K562 (cell line): ENCODE measurements at regions not wholly inside any gene's neighbourhood (a gene's known extent, or its start where the extent isn't known, plus 50 kb on each side); places are given as distances from the start of the nearest gene placed in this dataset.
A peak's percentile ranks its signal among the peaks of the same experiment; 100 is the strongest.

Experiments used
- CCNT2 ChIP-seq: IDR thresholded peaks from 2 replicates; pipeline ENCODE4 v1.6.1; 2011; ENCODE audit warnings: borderline replicate concordance, low read depth, mild to moderate bottlenecking, moderate library complexity, mixed read lengths, low read length; ENCODE audit not compliant: insufficient read length; ENCODE audit errors: extremely low read depth
- EHMT2 ChIP-seq: fragments of 450-650 bp; IDR thresholded peaks from 2 replicates; pipeline ENCODE4 v1.6.1; 2018; ENCODE audit warnings: antibody characterized with exemption
- ETV5 ChIP-seq: sonication (generic); formaldehyde crosslinking; IDR thresholded peaks from 2 replicates; pipeline ENCODE4 v1.4.0; 2020; ENCODE audit warnings: low read depth, mild to moderate bottlenecking, missing genetic modification reagents
- FIP1L1 ChIP-seq: fragments of 200-400 bp; formaldehyde crosslinking; IDR thresholded peaks from 2 replicates; pipeline ENCODE4 v1.6.1; 2018; ENCODE audit warnings: mild to moderate bottlenecking, low read depth, low read length; ENCODE audit not compliant: poor library complexity, severe bottlenecking
- GATAD2A ChIP-seq: fragments of 450-650 bp; IDR thresholded peaks from 2 replicates; pipeline ENCODE4 v1.6.1; 2017
- HCFC1 ChIP-seq: IDR thresholded peaks from 2 replicates; pipeline ENCODE4 v1.6.1; 2012; ENCODE audit warnings: low read depth, low read length, improper control_type of control experiment
- ILF3 ChIP-seq: fragments of 450-650 bp; IDR thresholded peaks from 2 replicates; pipeline ENCODE4 v1.6.1; 2018; ENCODE audit warnings: antibody characterized with exemption, mild to moderate bottlenecking, moderate library complexity, borderline replicate concordance
- VEZF1 ChIP-seq: fragments of 200-800 bp; sonication (Bioruptor generic); IDR thresholded peaks from 2 replicates; pipeline ENCODE4 v1.6.1; 2017; ENCODE audit warnings: missing genetic modification characterization, missing compliant biosample characterization
- ZBTB7A ChIP-seq: IDR thresholded peaks from 2 replicates; pipeline ENCODE4 v1.6.1; 2011; ENCODE audit warnings: low read depth, mild to moderate bottlenecking, low read length, moderate library complexity, borderline replicate concordance; ENCODE audit not compliant: control insufficient read depth
- ZEB2 ChIP-seq: fragments of 450-650 bp; IDR thresholded peaks from 2 replicates; pipeline ENCODE4 v1.6.1; 2016
- ZKSCAN8 ChIP-seq: fragments of 200-800 bp; sonication (Bioruptor generic); IDR thresholded peaks from 2 replicates; pipeline ENCODE4 v1.6.1; 2016; ENCODE audit warnings: missing genetic modification characterization, missing compliant biosample characterization
- ZNF224 ChIP-seq: sonication (generic); formaldehyde crosslinking; IDR thresholded peaks from 2 replicates; pipeline ENCODE4 v1.8.0; 2022; ENCODE audit warnings: mild to moderate bottlenecking, missing genetic modification reagents
- ZNF583 ChIP-seq: fragments of 250-450 bp; sonication (Bioruptor Pico); IDR thresholded peaks from 2 replicates; pipeline ENCODE4 v1.4.0; 2020
- ZNF586 ChIP-seq: fragments of 450-650 bp; formaldehyde crosslinking; conservative IDR thresholded peaks from 2 replicates; pipeline ENCODE4 v1.4.0; 2020; ENCODE audit warnings: mild to moderate bottlenecking, moderate library complexity
- ZNF75A ChIP-seq: fragments of 450-650 bp; formaldehyde crosslinking; IDR thresholded peaks from 2 replicates; pipeline ENCODE4 v1.4.0; 2020; ENCODE audit warnings: mild to moderate bottlenecking
- TF ChIP-seq, protein P1 (sequence below), 2 experiments: fragments of 450-650 bp; IDR thresholded peaks; 2 replicates each; pipeline ENCODE4 v1.6.1; 2018; ENCODE audit warnings: mild to moderate bottlenecking in 2 of 2, low read depth in 1 of 2; ENCODE audit not compliant: partially characterized antibody in 2 of 2
- TF ChIP-seq, protein P2 (sequence below): fragments of 450-650 bp; IDR thresholded peaks from 2 replicates; pipeline ENCODE4 v1.6.1; 2018; ENCODE audit warnings: mild to moderate bottlenecking, low read depth; ENCODE audit not compliant: partially characterized antibody
- TF ChIP-seq, protein P3 (sequence below): sonication (generic); formaldehyde crosslinking; IDR thresholded peaks from 2 replicates; pipeline ENCODE4 v1.5.0; 2020; ENCODE audit warnings: missing genetic modification reagents
- TF ChIP-seq, protein P4 (sequence below): fragments of 250-450 bp; sonication (Bioruptor Pico); IDR thresholded peaks from 2 replicates; pipeline ENCODE4 v1.8.0; 2021; ENCODE audit warnings: mild to moderate bottlenecking, moderate library complexity

DNA sequence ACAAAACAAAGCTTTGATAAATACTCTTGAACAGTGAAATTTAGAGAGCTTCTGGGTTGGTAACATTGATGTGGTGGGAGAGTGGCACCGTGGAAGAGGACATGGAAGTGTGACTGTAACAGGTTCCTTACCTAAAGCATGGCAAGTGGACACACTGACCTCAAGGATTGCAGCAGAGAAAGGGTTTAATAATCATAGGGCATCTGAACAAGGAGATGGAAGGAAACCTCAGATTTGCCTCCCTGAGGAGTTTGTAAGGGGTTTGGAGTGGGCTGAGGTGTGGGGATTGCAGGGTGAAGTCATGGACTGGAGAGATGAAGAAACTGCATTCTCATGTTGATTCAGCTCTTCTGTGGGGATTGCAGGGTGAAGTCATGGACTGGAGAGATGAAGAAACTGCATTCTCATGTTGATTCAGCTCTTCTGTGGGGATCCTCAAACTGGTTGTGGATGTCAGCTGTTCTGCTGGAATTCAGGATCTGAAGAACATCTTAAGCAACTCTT lies 83.8 kb upstream of the TLK1 start (continued):
- TF ChIP-seq, protein P1, sequence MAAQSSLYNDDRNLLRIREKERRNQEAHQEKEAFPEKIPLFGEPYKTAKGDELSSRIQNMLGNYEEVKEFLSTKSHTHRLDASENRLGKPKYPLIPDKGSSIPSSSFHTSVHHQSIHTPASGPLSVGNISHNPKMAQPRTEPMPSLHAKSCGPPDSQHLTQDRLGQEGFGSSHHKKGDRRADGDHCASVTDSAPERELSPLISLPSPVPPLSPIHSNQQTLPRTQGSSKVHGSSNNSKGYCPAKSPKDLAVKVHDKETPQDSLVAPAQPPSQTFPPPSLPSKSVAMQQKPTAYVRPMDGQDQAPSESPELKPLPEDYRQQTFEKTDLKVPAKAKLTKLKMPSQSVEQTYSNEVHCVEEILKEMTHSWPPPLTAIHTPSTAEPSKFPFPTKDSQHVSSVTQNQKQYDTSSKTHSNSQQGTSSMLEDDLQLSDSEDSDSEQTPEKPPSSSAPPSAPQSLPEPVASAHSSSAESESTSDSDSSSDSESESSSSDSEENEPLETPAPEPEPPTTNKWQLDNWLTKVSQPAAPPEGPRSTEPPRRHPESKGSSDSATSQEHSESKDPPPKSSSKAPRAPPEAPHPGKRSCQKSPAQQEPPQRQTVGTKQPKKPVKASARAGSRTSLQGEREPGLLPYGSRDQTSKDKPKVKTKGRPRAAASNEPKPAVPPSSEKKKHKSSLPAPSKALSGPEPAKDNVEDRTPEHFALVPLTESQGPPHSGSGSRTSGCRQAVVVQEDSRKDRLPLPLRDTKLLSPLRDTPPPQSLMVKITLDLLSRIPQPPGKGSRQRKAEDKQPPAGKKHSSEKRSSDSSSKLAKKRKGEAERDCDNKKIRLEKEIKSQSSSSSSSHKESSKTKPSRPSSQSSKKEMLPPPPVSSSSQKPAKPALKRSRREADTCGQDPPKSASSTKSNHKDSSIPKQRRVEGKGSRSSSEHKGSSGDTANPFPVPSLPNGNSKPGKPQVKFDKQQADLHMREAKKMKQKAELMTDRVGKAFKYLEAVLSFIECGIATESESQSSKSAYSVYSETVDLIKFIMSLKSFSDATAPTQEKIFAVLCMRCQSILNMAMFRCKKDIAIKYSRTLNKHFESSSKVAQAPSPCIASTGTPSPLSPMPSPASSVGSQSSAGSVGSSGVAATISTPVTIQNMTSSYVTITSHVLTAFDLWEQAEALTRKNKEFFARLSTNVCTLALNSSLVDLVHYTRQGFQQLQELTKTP (IDR thresholded peaks at IDR 0.05; ENCODE audit: low read depth in 1 of 2, partially characterized antibody in 2 of 2), result peak; percentile 36 to 79
- TF ChIP-seq EHMT2 (peak; percentile 23; the same call in 1 of the 2 replicates), CCNT2 (no peak), HCFC1 (no peak), VEZF1 (CRISPR knock-in tag) (no peak), ZKSCAN8 (CRISPR knock-in tag) (no peak), ZNF224 (CRISPR knock-in tag) (no peak), ETV5 (CRISPR knock-in tag) (no peak), ILF3 (no peak), ZNF75A (CRISPR knock-in tag) (no peak), GATAD2A (peak; percentile 19; the same call in 1 of the 2 replicates), ZBTB7A (no peak), ZNF583 (no peak), ZEB2 (peak; percentile 65; the same call in 1 of the 2 replicates), ZNF586 (CRISPR knock-in tag) (no peak), FIP1L1 (no peak)
- TF ChIP-seq, protein P2, sequence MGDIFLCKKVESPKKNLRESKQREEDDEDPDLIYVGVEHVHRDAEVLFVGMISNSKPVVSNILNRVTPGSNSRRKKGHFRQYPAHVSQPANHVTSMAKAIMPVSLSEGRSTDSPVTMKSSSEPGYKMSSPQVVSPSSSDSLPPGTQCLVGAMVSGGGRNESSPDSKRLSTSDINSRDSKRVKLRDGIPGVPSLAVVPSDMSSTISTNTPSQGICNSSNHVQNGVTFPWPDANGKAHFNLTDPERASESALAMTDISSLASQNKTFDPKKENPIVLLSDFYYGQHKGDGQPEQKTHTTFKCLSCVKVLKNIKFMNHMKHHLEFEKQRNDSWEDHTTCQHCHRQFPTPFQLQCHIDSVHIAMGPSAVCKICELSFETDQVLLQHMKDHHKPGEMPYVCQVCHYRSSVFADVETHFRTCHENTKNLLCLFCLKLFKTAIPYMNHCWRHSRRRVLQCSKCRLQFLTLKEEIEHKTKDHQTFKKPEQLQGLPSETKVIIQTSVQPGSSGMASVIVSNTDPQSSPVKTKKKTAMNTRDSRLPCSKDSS, result no peak
- TF ChIP-seq, protein P3, sequence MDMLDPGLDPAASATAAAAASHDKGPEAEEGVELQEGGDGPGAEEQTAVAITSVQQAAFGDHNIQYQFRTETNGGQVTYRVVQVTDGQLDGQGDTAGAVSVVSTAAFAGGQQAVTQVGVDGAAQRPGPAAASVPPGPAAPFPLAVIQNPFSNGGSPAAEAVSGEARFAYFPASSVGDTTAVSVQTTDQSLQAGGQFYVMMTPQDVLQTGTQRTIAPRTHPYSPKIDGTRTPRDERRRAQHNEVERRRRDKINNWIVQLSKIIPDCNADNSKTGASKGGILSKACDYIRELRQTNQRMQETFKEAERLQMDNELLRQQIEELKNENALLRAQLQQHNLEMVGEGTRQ (CRISPR knock-in tag), result no peak
- TF ChIP-seq, protein P4, sequence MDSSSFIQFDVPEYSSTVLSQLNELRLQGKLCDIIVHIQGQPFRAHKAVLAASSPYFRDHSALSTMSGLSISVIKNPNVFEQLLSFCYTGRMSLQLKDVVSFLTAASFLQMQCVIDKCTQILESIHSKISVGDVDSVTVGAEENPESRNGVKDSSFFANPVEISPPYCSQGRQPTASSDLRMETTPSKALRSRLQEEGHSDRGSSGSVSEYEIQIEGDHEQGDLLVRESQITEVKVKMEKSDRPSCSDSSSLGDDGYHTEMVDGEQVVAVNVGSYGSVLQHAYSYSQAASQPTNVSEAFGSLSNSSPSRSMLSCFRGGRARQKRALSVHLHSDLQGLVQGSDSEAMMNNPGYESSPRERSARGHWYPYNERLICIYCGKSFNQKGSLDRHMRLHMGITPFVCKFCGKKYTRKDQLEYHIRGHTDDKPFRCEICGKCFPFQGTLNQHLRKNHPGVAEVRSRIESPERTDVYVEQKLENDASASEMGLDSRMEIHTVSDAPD (CRISPR knock-in tag), result no peak
